PC-9 (cell line): ENCODE measurements at regions not wholly inside any gene's neighbourhood (a gene's known extent, or its start where the extent isn't known, plus 50 kb on each side); places are given as distances from the start of the nearest gene placed in this dataset.

ENCODE experiments used
- CTCF ChIP-seq: fragments of 200-600 bp; sonication (generic); conservative IDR thresholded peaks from 2 replicates; pipeline ENCODE4 v1.6.1; 2017; ENCODE audit warnings: mixed run types, antibody characterized with exemption, mild to moderate bottlenecking, moderate library complexity
- EZH2 ChIP-seq: fragments of 200-600 bp; sonication (generic); IDR thresholded peaks from 2 replicates; pipeline ENCODE4 v1.8.0; 2017; ENCODE audit warnings: antibody characterized with exemption, low read depth

GRCh38 chr6:121582262-121582661 is 146.8 kb downstream of the GJA1 start:
- no peak for TF ChIP-seq EZH2
- TF ChIP-seq CTCF, result no peak
